RWPE2 (cell line): ENCODE measurements at regions not wholly inside any gene's neighbourhood (a gene's known extent, or its start where the extent isn't known, plus 50 kb on each side); places are given as distances from the start of the nearest gene placed in this dataset.

ENCODE experiments used
- ATAC-seq: fragments of 200-7000 bp; cut with Tn5 transposase; 3 replicates; pipeline ENCODE4 v1.9.1; 2021; ENCODE audit warnings: low read depth
- DNase-seq: peaks from one replicate; pipeline ENCODE4 v3.0.0-alpha.2; 2020; ENCODE audit warnings: low spot score
- H3K27ac ChIP-seq: fragments of 450-650 bp; 2 replicates; pipeline ENCODE4 v1.5.1; 2017; ENCODE audit warnings: mild to moderate bottlenecking; ENCODE audit not compliant: poor library complexity, severe bottlenecking
- H3K27me3 ChIP-seq: fragments of 250-450 bp; sonication (Bioruptor Pico); 2 replicates; pipeline ENCODE4 v1.5.1; 2021; ENCODE audit warnings: mild to moderate bottlenecking, moderate library complexity; ENCODE audit not compliant: insufficient read depth, poor library complexity, severe bottlenecking
- H3K36me3 ChIP-seq: fragments of 250-450 bp; sonication (Bioruptor Pico); 2 replicates; pipeline ENCODE4 v1.5.1; 2020; ENCODE audit warnings: low read depth, mild to moderate bottlenecking, moderate library complexity
- H3K4me1 ChIP-seq: fragments of 250-450 bp; sonication (Bioruptor Pico); 2 replicates; pipeline ENCODE4 v1.5.1; 2021; ENCODE audit warnings: mild to moderate bottlenecking, moderate library complexity; ENCODE audit not compliant: insufficient read depth, poor library complexity, severe bottlenecking
- H3K4me3 ChIP-seq: fragments of 250-450 bp; sonication (Bioruptor Pico); 2 replicates; pipeline ENCODE4 v1.5.1; 2021; ENCODE audit warnings: mild to moderate bottlenecking, moderate library complexity; ENCODE audit not compliant: severe bottlenecking
- H3K9me3 ChIP-seq: fragments of 250-450 bp; sonication (Bioruptor Pico); 2 replicates; pipeline ENCODE4 v1.5.1; 2021; ENCODE audit warnings: mild to moderate bottlenecking, moderate library complexity; ENCODE audit not compliant: severe bottlenecking
- CTCF ChIP-seq: fragments of 450-650 bp; IDR thresholded peaks from one replicate; pipeline ENCODE4 v1.5.1; 2017; ENCODE audit warnings: mild to moderate bottlenecking, moderate library complexity; ENCODE audit not compliant: poor library complexity, severe bottlenecking

- Histone ChIP-seq H3K4me1 (peaks cover 18% of the 10 kb centered on the region), H3K27ac (no peak overlapping the region), H3K27me3 (no peaks in the 10 kb centered on the region), H3K36me3 (no peaks in the 10 kb centered on the region), H3K4me3 (no peak overlapping the region), H3K9me3 (no peaks in the 10 kb centered on the region)
- TF ChIP-seq CTCF, result no peak
- DNase-seq (no peak), ATAC-seq (no peak)
These were observed 294.4 kb upstream of the CHAC2 start for GRCh38 chr2:53473236-53473635.

GRCh38 chr2:53467467-53468180 lies 300.0 kb upstream of the CHAC2 start:
- no peak for DNase-seq

GRCh38 chr2:53463806-53464726 lies 303.5 kb upstream of the CHAC2 start:
- Histone ChIP-seq H3K27ac (no peak overlapping the region), H3K9me3 (no peaks in the 10 kb centered on the region), H3K4me1 (no peaks in the 10 kb centered on the region), H3K4me3 (no peak overlapping the region), H3K36me3 (no peaks in the 10 kb centered on the region), H3K27me3 (no peaks in the 10 kb centered on the region)
- TF ChIP-seq CTCF, result no peak
- DNase-seq (no peak), ATAC-seq (no peak)

More at GRCh38 chr2:53467467-53468180, 300.0 kb upstream of the CHAC2 start:
- Histone ChIP-seq H3K36me3 (no peaks in the 10 kb centered on the region), H3K4me1 (no peaks in the 10 kb centered on the region), H3K9me3 (no peaks in the 10 kb centered on the region), H3K27me3 (no peaks in the 10 kb centered on the region), H3K27ac (no peak overlapping the region), H3K4me3 (no peak overlapping the region)
- no peak for TF ChIP-seq CTCF
- no peak for ATAC-seq

GRCh38 chr2:53460937-53461336 lies 306.7 kb upstream of the CHAC2 start:
- ATAC-seq, result no peak
- no peak overlapping the region for H3K4me3 ChIP-seq
- H3K27me3 ChIP-seq, result no peaks in the 10 kb centered on the region
- H3K27ac ChIP-seq, result no peak overlapping the region
- H3K9me3 ChIP-seq, result no peaks in the 10 kb centered on the region
- H3K4me1 ChIP-seq, result no peaks in the 10 kb centered on the region
- H3K36me3 ChIP-seq, result no peaks in the 10 kb centered on the region
- no peak for TF ChIP-seq CTCF
- DNase-seq, result no peak

GRCh38 chr2:53460347-53460746 lies 307.3 kb upstream of the CHAC2 start:
- DNase-seq (no peak), ATAC-seq (no peak)
- Histone ChIP-seq H3K27ac (no peak overlapping the region), H3K27me3 (no peaks in the 10 kb centered on the region), H3K4me3 (no peak overlapping the region), H3K36me3 (no peaks in the 10 kb centered on the region), H3K4me1 (no peaks in the 10 kb centered on the region), H3K9me3 (no peaks in the 10 kb centered on the region)
- TF ChIP-seq CTCF, result peak; percentile 16
